AG08395 (cell line): ENCODE measurements at regions not wholly inside any gene's neighbourhood (a gene's known extent, or its start where the extent isn't known, plus 50 kb on each side); places are given as distances from the start of the nearest gene placed in this dataset.

Experiments
- DNase-seq: peaks from one replicate; pipeline ENCODE4 v3.0.0; 2012; ENCODE audit warnings: mixed read lengths, low spot score

GRCh38 chr18:8536922-8537321 lies 72.3 kb upstream of the RAB12 start:
- no peak for DNase-seq

- DNase-seq = no peak
Measured at GRCh38 chr18:8537400-8537799, 71.8 kb upstream of the RAB12 start.

- no peak for DNase-seq
Measured at GRCh38 chr18:8538935-8539334, 70.3 kb upstream of the RAB12 start.

- DNase-seq = no peak
Measured at GRCh38 chr18:8546677-8547076, 62.6 kb upstream of the RAB12 start.

GRCh38 chr18:8548186-8548585 lies 61.1 kb upstream of the RAB12 start:
- peak; percentile 47 for DNase-seq

- no peak for DNase-seq
Measured at GRCh38 chr18:8549254-8549757, 59.9 kb upstream of the RAB12 start.

- no peak for DNase-seq
Measured at GRCh38 chr18:8552151-8552550, 57.1 kb upstream of the RAB12 start.

GRCh38 chr18:8554354-8554753 lies 54.9 kb upstream of the RAB12 start:
- no peak for DNase-seq

GRCh38 chr18:8556424-8556823 lies 52.8 kb upstream of the RAB12 start:
- DNase-seq = no peak
